IMR-90 (cell line): ENCODE measurements at regions not wholly inside any gene's neighbourhood (a gene's known extent, or its start where the extent isn't known, plus 50 kb on each side); places are given as distances from the start of the nearest gene placed in this dataset.

Source experiments
- ATAC-seq: fragments of 200-7000 bp; cut with Tn5 transposase; 2 replicates; pipeline ENCODE4 v1.9.1; 2020; ENCODE audit warnings: low read depth, mild to moderate bottlenecking, moderate library complexity
- BruUV-seq: library from RNA; stranded (reverse); fragments of 400-500 nt; replicated peaks from 2 replicates; lab custom pipeline; 2021; lab: Mats Ljungman, UMichigan
- CTCF ChIA-PET: fragments of 300-600 bp; formaldehyde crosslinking; extraction: SDS; loops from one replicate; lab custom pipeline; 2021; ENCODE audit warnings: antibody characterized with exemption; lab: Yijun Ruan, JAX
- POLR2A ChIA-PET: fragments of 300-600 bp; sonication (Branson Sonifier 250); formaldehyde crosslinking; loops from one replicate; lab custom pipeline; 2022; ENCODE audit warnings: antibody characterized with exemption; ENCODE audit not compliant: unreplicated experiment; lab: Charles Lee
- DNase-seq: peaks from one replicate; pipeline ENCODE4 v3.0.0; 2013
- H2AFZ ChIP-seq: replicated peaks from 2 replicates; pipeline ENCODE3; 2013; ENCODE audit warnings: low read length, mild to moderate bottlenecking; ENCODE audit not compliant: poor library complexity
- H2AK5ac ChIP-seq: 2 replicates; pipeline ENCODE4 v1.6.1; 2013; ENCODE audit warnings: low read depth, low read length, inconsistent platforms
- H2AK9ac ChIP-seq: replicated peaks from 2 replicates; pipeline ENCODE3; 2013; ENCODE audit warnings: mild to moderate bottlenecking, low read depth, low read length, moderate library complexity; ENCODE audit not compliant: poor library complexity
- H2BK120ac ChIP-seq: 2 replicates; pipeline ENCODE4 v1.6.1; 2013; ENCODE audit warnings: low read depth, low read length, inconsistent platforms
- H2BK15ac ChIP-seq: 3 replicates; pipeline ENCODE4 v1.6.1; 2013; ENCODE audit warnings: low read depth, low read length, inconsistent platforms
- H2BK20ac ChIP-seq: 2 replicates; pipeline ENCODE4 v1.6.1; 2013; ENCODE audit warnings: low read depth, mild to moderate bottlenecking, inconsistent platforms, low read length, moderate library complexity
- H2BK5ac ChIP-seq: 2 replicates; pipeline ENCODE4 v1.6.1; 2013; ENCODE audit warnings: mild to moderate bottlenecking, low read depth, low read length, inconsistent platforms; ENCODE audit not compliant: poor library complexity, severe bottlenecking
- H3K14ac ChIP-seq: replicated peaks from 2 replicates; pipeline ENCODE4 v1.6.1; 2013; ENCODE audit warnings: low read depth, low read length, inconsistent platforms
- H3K18ac ChIP-seq: 2 replicates; pipeline ENCODE4 v1.6.1; 2013; ENCODE audit warnings: low read depth, low read length, control low read depth
- H3K23ac ChIP-seq: 2 replicates; pipeline ENCODE4 v1.6.1; 2013; ENCODE audit warnings: low read depth, low read length, inconsistent platforms
- H3K27ac ChIP-seq: 2 replicates; pipeline ENCODE4 v1.5.1; 2013; ENCODE audit warnings: mild to moderate bottlenecking, control low read depth, low read length; ENCODE audit not compliant: insufficient read depth
- H3K27me3 ChIP-seq: 2 replicates; pipeline ENCODE4 v1.6.1; 2013; ENCODE audit warnings: low read length; ENCODE audit not compliant: control insufficient read depth, insufficient read depth
- H3K36me3 ChIP-seq: 2 replicates; pipeline ENCODE4 v1.6.1; 2013; ENCODE audit warnings: low read length, mixed read lengths; ENCODE audit not compliant: control insufficient read depth, insufficient read depth
- H3K4ac ChIP-seq: 2 replicates; pipeline ENCODE4 v1.6.1; 2013; ENCODE audit warnings: low read depth, low read length, inconsistent platforms
- H3K4me1 ChIP-seq: 2 replicates; pipeline ENCODE4 v1.6.1; 2013; ENCODE audit warnings: low read length, mixed read lengths; ENCODE audit not compliant: control insufficient read depth, insufficient read depth
- H3K4me2 ChIP-seq: 2 replicates; pipeline ENCODE4 v1.6.1; 2013; ENCODE audit warnings: low read depth, mild to moderate bottlenecking, control low read depth, low read length, moderate library complexity
- H3K4me3 ChIP-seq: 2 replicates; pipeline ENCODE4 v1.5.1; 2013; ENCODE audit warnings: low read depth, mild to moderate bottlenecking, control low read depth, low read length, moderate library complexity; ENCODE audit not compliant: insufficient read depth
- H3K56ac ChIP-seq: 2 replicates; pipeline ENCODE4 v1.6.1; 2013; ENCODE audit warnings: low read length, inconsistent platforms; ENCODE audit not compliant: insufficient read depth; ENCODE audit errors: extremely low read depth
- H3K79me1 ChIP-seq, 2 experiments: 2 replicates each; pipeline ENCODE4 v1.6.1; 2013; ENCODE audit warnings: low read length in 2 of 2, inconsistent platforms in 1 of 2, low read depth in 1 of 2
- H3K9ac ChIP-seq: 2 replicates; pipeline ENCODE4 v1.6.1; 2013; ENCODE audit warnings: low read depth, low read length, control low read depth
- H3K9me1 ChIP-seq: 2 replicates; pipeline ENCODE4 v1.6.1; 2013; ENCODE audit warnings: low read length, inconsistent platforms; ENCODE audit not compliant: insufficient read depth
- H3K9me3 ChIP-seq: 2 replicates; pipeline ENCODE4 v1.6.1; 2013; ENCODE audit warnings: low read length; ENCODE audit not compliant: control insufficient read depth, insufficient read depth
- H4K20me1 ChIP-seq: 2 replicates; pipeline ENCODE4 v1.6.1; 2013; ENCODE audit warnings: low read length, inconsistent platforms; ENCODE audit not compliant: insufficient read depth
- H4K5ac ChIP-seq: 2 replicates; pipeline ENCODE4 v1.6.1; 2013; ENCODE audit warnings: mild to moderate bottlenecking, low read depth, low read length, control low read depth
- H4K8ac ChIP-seq, 2 experiments: 2 replicates each; pipeline ENCODE4 v1.6.1; 2013; ENCODE audit warnings: low read depth in 2 of 2, low read length in 2 of 2, control low read depth in 1 of 2, inconsistent platforms in 1 of 2
- H4K91ac ChIP-seq: 2 replicates; pipeline ENCODE4 v1.6.1; 2013; ENCODE audit warnings: low read depth, low read length, inconsistent platforms; ENCODE audit not compliant: insufficient read depth
- BHLHE40 ChIP-seq: fragments of 150-350 bp; IDR thresholded peaks from 2 replicates; pipeline ENCODE4 v1.6.1; 2016; ENCODE audit warnings: mild to moderate bottlenecking, low read depth, low read length
- CEBPB ChIP-seq: IDR thresholded peaks from 2 replicates; pipeline ENCODE4 v1.6.1; 2012; ENCODE audit warnings: low read depth, low read length, improper control_type of control experiment
- CHD1 ChIP-seq: IDR thresholded peaks from 2 replicates; pipeline ENCODE4 v1.6.1; 2012; ENCODE audit warnings: low read depth, low read length, improper control_type of control experiment
- CTCF ChIP-seq: conservative IDR thresholded peaks from 2 replicates; pipeline ENCODE4 v1.5.1; 2012; ENCODE audit warnings: mild to moderate bottlenecking, low read depth, low read length, improper control_type of control experiment
- ELK1 ChIP-seq: fragments of 150-350 bp; IDR thresholded peaks from 2 replicates; pipeline ENCODE4 v1.6.1; 2016; ENCODE audit warnings: low read depth, mild to moderate bottlenecking, low read length, moderate library complexity, borderline replicate concordance
- FOS ChIP-seq: fragments of 150-350 bp; IDR thresholded peaks from 2 replicates; pipeline ENCODE4 v1.6.1; 2016; ENCODE audit warnings: low read depth, low read length
- MAFK ChIP-seq: IDR thresholded peaks from 2 replicates; pipeline ENCODE4 v1.6.1; 2012; ENCODE audit warnings: low read depth, low read length, improper control_type of control experiment
- MAZ ChIP-seq: IDR thresholded peaks from 2 replicates; pipeline ENCODE4 v1.6.1; 2012; ENCODE audit warnings: low read depth, mild to moderate bottlenecking, low read length, improper control_type of control experiment, moderate library complexity, borderline replicate concordance
- MXI1 ChIP-seq: IDR thresholded peaks from 2 replicates; pipeline ENCODE4 v1.6.1; 2012; ENCODE audit warnings: low read depth, mild to moderate bottlenecking, low read length, moderate library complexity, borderline replicate concordance
- POLR2A ChIP-seq: IDR thresholded peaks from 2 replicates; pipeline ENCODE4 v1.6.1; 2012; ENCODE audit warnings: mild to moderate bottlenecking, low read depth, low read length
- RCOR1 ChIP-seq: IDR thresholded peaks from 2 replicates; pipeline ENCODE4 v1.6.1; 2012; ENCODE audit warnings: mild to moderate bottlenecking, low read length, improper control_type of control experiment; ENCODE audit not compliant: insufficient replicate concordance
- RFX5 ChIP-seq: IDR thresholded peaks from 2 replicates; pipeline ENCODE4 v1.8.0; 2012; ENCODE audit warnings: low read depth, mild to moderate bottlenecking, low read length, moderate library complexity
- SMC3 ChIP-seq: fragments of 150-350 bp; IDR thresholded peaks from 2 replicates; pipeline ENCODE4 v1.6.1; 2016; ENCODE audit warnings: low read depth, mild to moderate bottlenecking, antibody characterized with exemption, low read length, moderate library complexity
- USF2 ChIP-seq: fragments of 150-350 bp; IDR thresholded peaks from 2 replicates; pipeline ENCODE4 v1.6.1; 2017; ENCODE audit warnings: mild to moderate bottlenecking, antibody characterized with exemption, low read length, low read depth
- WGBS, 2 experiments: methylation state at CpG; one replicate each; pipeline versions ENCODE4 v1.1.5 to v1.1.7; 2013; ENCODE audit warnings: missing lambda C conversion rate in 2 of 2; ENCODE audit not compliant: insufficient read length in 1 of 2; ENCODE audit errors: extremely low coverage in 2 of 2; 5-methylcytosine and 5-hydroxymethylcytosine counted together
- dilution Hi-C: fragments of 300-500 bp; cut with HindIII; formaldehyde crosslinking; loops from one replicate; pipeline ENCODE4 v1.14.3; 2018; ENCODE audit warnings: low sequenced_read_pairs; ENCODE audit not compliant: unreplicated experiment
- in situ Hi-C: fragments of 300-500 bp; cut with MboI; formaldehyde crosslinking; loops from 3 replicates; pipeline ENCODE4 v1.14.3; 2019; ENCODE audit warnings: low sequenced_read_pairs, inconsistent platforms, mixed read lengths
- intact Hi-C: fragments of 100-400 bp; cut with micrococcal nuclease; formaldehyde crosslinking; loops from 2 replicates; pipeline ENCODE4 v1.10.0; 2022

GRCh38 chr5:112682621-112683061 lies 55.0 kb upstream of the APC start:
- Histone ChIP-seq H2BK15ac (no peak overlapping the region), H2BK5ac (no peak overlapping the region), H3K9me1 (no peaks in the 10 kb centered on the region), H4K8ac (no peak overlapping the region), H3K18ac (no peak overlapping the region), H3K4me3 (no peak overlapping the region), H3K9ac (no peak overlapping the region), H3K9me3 (no peaks in the 10 kb centered on the region), H3K4ac (no peak overlapping the region), H4K91ac (no peak overlapping the region), H3K4me2 (no peak overlapping the region), H3K79me1 (no peaks in the 10 kb centered on the region), H2BK20ac (no peak overlapping the region), H3K4me1 (no peaks in the 10 kb centered on the region), H3K27ac (no peak overlapping the region), H2AK9ac (no peak overlapping the region), H4K5ac (no peak overlapping the region), H2BK120ac (no peak overlapping the region), H3K56ac (no peak overlapping the region), H4K20me1 (no peaks in the 10 kb centered on the region), H3K14ac (no peak overlapping the region), H3K36me3 (no peaks in the 10 kb centered on the region), H3K27me3 (no peaks in the 10 kb centered on the region), H2AK5ac (no peak overlapping the region), H3K23ac (no peak overlapping the region), H2AFZ (no peak overlapping the region)
- POLR2A ChIA-PET = no interaction called here
- no TSS peak for BruUV-seq
- DNase-seq = peak; percentile 25
- dilution Hi-C loops = no loop called here
- ATAC-seq = no peak
- TF ChIP-seq MAZ (no peak), CEBPB (no peak), FOS (no peak), RCOR1 (no peak), POLR2A (no peak), USF2 (no peak), MXI1 (no peak), SMC3 (no peak), CHD1 (no peak), ELK1 (no peak), MAFK (no peak), CTCF (no peak), BHLHE40 (no peak), RFX5 (no peak)
- CTCF ChIA-PET = no interaction called here
- WGBS, 2 experiments = no CpG with 5 or more reads among the region's 3 CpGs
- in situ Hi-C loops = no loop called here
- intact Hi-C loops = no loop called here
